ENCODE measurements at regions not wholly inside any gene's neighbourhood (a gene's known extent, or its start where the extent isn't known, plus 50 kb on each side); places are given as distances from the start of the nearest gene placed in this dataset.
A peak's percentile ranks its signal among the peaks of the same experiment; 100 is the strongest.

- TF ChIP-seq ZNF337 (CRISPR knock-in tag; IDR thresholded peaks at IDR 0.05; ENCODE audit: borderline replicate concordance, low read depth) (no peak), ZBTB2 (CRISPR knock-in tag; IDR thresholded peaks at IDR 0.05; ENCODE audit: low read depth) (no peak), ZNF12 (CRISPR knock-in tag; IDR thresholded peaks at IDR 0.05) (peak; percentile 34; the same call in 1 of the 2 replicates), RNF2 (conservative IDR thresholded peaks at IDR 0.05; ENCODE audit: low read depth) (no peak), ZKSCAN8 (CRISPR knock-in tag; IDR thresholded peaks at IDR 0.05; ENCODE audit: borderline replicate concordance) (no peak), YEATS4 (CRISPR knock-in tag; IDR thresholded peaks at IDR 0.05; ENCODE audit: borderline replicate concordance) (no peak), ESRRA (CRISPR knock-in tag; IDR thresholded peaks at IDR 0.05; ENCODE audit: low read depth) (no peak), MEIS2 (CRISPR knock-in tag; IDR thresholded peaks at IDR 0.05) (no peak), ZSCAN20 (CRISPR knock-in tag; IDR thresholded peaks at IDR 0.05; ENCODE audit: borderline replicate concordance) (no peak), MTA3 (CRISPR knock-in tag; IDR thresholded peaks at IDR 0.05) (no peak), ZNF407 (CRISPR knock-in tag; IDR thresholded peaks at IDR 0.05; ENCODE audit: not compliant biosample characterization) (no peak), ZBTB42 (CRISPR knock-in tag; IDR thresholded peaks at IDR 0.05) (no peak), NFYB (CRISPR knock-in tag; IDR thresholded peaks at IDR 0.05) (no peak), ZNF101 (CRISPR knock-in tag; IDR thresholded peaks at IDR 0.05; ENCODE audit: borderline replicate concordance, low read depth) (no peak), MTF1 (CRISPR knock-in tag; IDR thresholded peaks at IDR 0.05) (no peak), FOXA1 (IDR thresholded peaks at IDR 0.05) (no peak), FOXA1 (CRISPR knock-in tag; IDR thresholded peaks at IDR 0.05) (peak; percentile 86)
- TF ChIP-seq, protein P1, sequence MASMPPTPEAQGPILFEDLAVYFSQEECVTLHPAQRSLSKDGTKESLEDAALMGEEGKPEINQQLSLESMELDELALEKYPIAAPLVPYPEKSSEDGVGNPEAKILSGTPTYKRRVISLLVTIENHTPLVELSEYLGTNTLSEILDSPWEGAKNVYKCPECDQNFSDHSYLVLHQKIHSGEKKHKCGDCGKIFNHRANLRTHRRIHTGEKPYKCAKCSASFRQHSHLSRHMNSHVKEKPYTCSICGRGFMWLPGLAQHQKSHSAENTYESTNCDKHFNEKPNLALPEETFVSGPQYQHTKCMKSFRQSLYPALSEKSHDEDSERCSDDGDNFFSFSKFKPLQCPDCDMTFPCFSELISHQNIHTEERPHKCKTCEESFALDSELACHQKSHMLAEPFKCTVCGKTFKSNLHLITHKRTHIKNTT (CRISPR knock-in tag; IDR thresholded peaks at IDR 0.05): no peak
- TF ChIP-seq, protein P2, sequence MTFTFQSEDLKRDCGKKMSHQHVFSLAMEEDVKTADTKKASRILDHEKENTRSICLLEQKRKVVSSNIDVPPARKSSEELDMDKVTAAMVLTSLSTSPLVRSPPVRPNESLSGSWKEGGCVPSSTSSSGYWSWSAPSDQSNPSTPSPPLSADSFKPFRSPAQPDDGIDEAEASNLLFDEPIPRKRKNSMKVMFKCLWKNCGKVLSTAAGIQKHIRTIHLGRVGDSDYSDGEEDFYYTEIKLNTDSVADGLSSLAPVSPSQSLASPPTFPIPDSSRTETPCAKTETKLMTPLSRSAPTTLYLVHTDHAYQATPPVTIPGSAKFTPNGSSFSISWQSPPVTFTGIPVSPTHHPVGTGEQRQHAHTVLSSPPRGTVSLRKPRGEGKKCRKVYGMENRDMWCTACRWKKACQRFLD (CRISPR knock-in tag; IDR thresholded peaks at IDR 0.05; ENCODE audit: borderline replicate concordance): no peak
These were observed 74.7 kb upstream of the TMEM170B start (continued) for GRCh38 chr6:11462742-11463397.

Data from HepG2 (cell line).